Coronary artery (tissue), 2 donors: ENCODE measurements at regions not wholly inside any gene's neighbourhood (a gene's known extent, or its start where the extent isn't known, plus 50 kb on each side); places are given as distances from the start of the nearest gene placed in this dataset.

Experiments
- DNase-seq: peaks from one replicate; pipeline ENCODE4 v3.0.0-alpha.2; 2017; ENCODE audit warnings: low spot score
- H3K27ac ChIP-seq, 2 donors: fragments of 200-600 bp; sonication (generic); one replicate each; pipeline ENCODE4 v1.5.1; 2016 to 2019
- H3K4me3 ChIP-seq: fragments of 200-600 bp; sonication (generic); 2 replicates; pipeline ENCODE4 v1.5.1; 2016; ENCODE audit warnings: mild to moderate bottlenecking, moderate library complexity
- CTCF ChIP-seq: fragments of 200-600 bp; sonication (generic); IDR thresholded peaks from one replicate; pipeline ENCODE4 v1.5.1; 2019; ENCODE audit warnings: antibody characterized with exemption

- H3K4me3 ChIP-seq, result no peak overlapping the region
- no peak overlapping the region for H3K27ac ChIP-seq
- no peak for TF ChIP-seq CTCF
- no peak for DNase-seq
Measured at GRCh38 chr7:97466071-97466470, 265.8 kb upstream of the TAC1 start.

- Histone ChIP-seq H3K27ac (no peak overlapping the region), H3K4me3 (no peak overlapping the region)
- no peak for TF ChIP-seq CTCF
- DNase-seq, result no peak
Measured at GRCh38 chr7:97466999-97467740, 264.7 kb upstream of the TAC1 start.

- Histone ChIP-seq H3K27ac (no peak overlapping the region), H3K4me3 (no peak overlapping the region)
- TF ChIP-seq CTCF, result no peak
- no peak for DNase-seq
Measured at GRCh38 chr7:97468493-97468892, 263.4 kb upstream of the TAC1 start.

- H3K4me3 ChIP-seq, result no peak overlapping the region
- DNase-seq, result no peak
- TF ChIP-seq CTCF, result no peak
- H3K27ac ChIP-seq, result no peak overlapping the region
Measured at GRCh38 chr7:97470726-97471125, 261.2 kb upstream of the TAC1 start.

DNA sequence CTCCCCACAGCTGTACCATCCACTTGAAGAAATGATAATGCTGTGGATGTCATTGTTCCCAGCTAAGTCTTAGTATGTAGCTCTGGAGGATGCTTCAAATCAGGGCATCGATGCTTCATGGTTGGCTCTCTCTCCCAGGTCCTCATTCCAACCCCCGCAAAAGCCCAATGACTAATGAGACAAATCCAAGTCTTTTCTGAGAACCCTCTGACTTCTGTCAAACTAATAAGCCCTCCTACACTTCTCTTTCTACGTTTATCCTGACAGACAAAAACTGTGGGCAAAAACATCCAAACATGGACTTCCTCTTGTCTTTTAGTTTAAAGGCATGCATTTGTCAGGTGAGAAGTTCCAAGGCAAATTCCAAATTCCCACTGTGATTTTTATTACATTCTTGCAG, 260.4 kb upstream of the TAC1 start:
- no peak for DNase-seq
- Histone ChIP-seq H3K27ac (no peak overlapping the region), H3K4me3 (no peak overlapping the region)
- TF ChIP-seq CTCF, result no peak

GRCh38 chr7:97479740-97480290, 252.1 kb upstream of the TAC1 start:
- DNase-seq, result no peak
- no peak for TF ChIP-seq CTCF
- Histone ChIP-seq H3K27ac (no peak overlapping the region), H3K4me3 (no peak overlapping the region)

- Histone ChIP-seq H3K27ac (no peak overlapping the region), H3K4me3 (no peak overlapping the region)
- no peak for TF ChIP-seq CTCF
- no peak for DNase-seq
Measured at GRCh38 chr7:97480772-97481390, 251.0 kb upstream of the TAC1 start.
